DND-41 (cell line): ENCODE measurements at regions not wholly inside any gene's neighbourhood (a gene's known extent, or its start where the extent isn't known, plus 50 kb on each side); places are given as distances from the start of the nearest gene placed in this dataset.

ENCODE experiments used
- ATAC-seq: fragments of 200-7000 bp; cut with Tn5 transposase; 3 replicates; pipeline ENCODE4 v1.9.1; 2021; ENCODE audit warnings: low read depth; ENCODE audit not compliant: insufficient read depth
- DNase-seq: peaks from one replicate; pipeline ENCODE4 v3.0.0-alpha.2; 2020
- H2AFZ ChIP-seq: 2 replicates; pipeline ENCODE4 v1.6.0; 2012; ENCODE audit warnings: low read depth, low read length
- H3K27ac ChIP-seq: 2 replicates; pipeline ENCODE4 v1.5.1; 2012; ENCODE audit warnings: low read length, inconsistent platforms
- H3K27me3 ChIP-seq: fragments of 200-600 bp; sonication (generic); 2 replicates; pipeline ENCODE4 v1.6.0; 2012; ENCODE audit warnings: low read length, mild to moderate bottlenecking, inconsistent platforms; ENCODE audit not compliant: insufficient read depth, poor library complexity
- H3K36me3 ChIP-seq: 2 replicates; pipeline ENCODE4 v1.5.1; 2012; ENCODE audit warnings: low read length, inconsistent platforms; ENCODE audit not compliant: insufficient read depth
- H3K4me1 ChIP-seq: 2 replicates; pipeline ENCODE4 v1.5.1; 2012; ENCODE audit warnings: mild to moderate bottlenecking, low read length; ENCODE audit not compliant: insufficient read depth
- H3K4me2 ChIP-seq: 2 replicates; pipeline ENCODE4 v1.6.0; 2012; ENCODE audit warnings: mild to moderate bottlenecking, moderate library complexity, low read length, inconsistent platforms; ENCODE audit not compliant: insufficient read depth
- H3K4me3 ChIP-seq, 2 experiments: fragments of 200-600 bp in 1 of 2; shearing (Covaris generic) in 1 of 2; 2 replicates each; pipeline ENCODE4 v1.5.1; 2012 to 2016; ENCODE audit warnings: inconsistent platforms in 2 of 2, low read length in 2 of 2, mild to moderate bottlenecking in 2 of 2, low read depth in 1 of 2, moderate library complexity in 1 of 2
- H3K79me2 ChIP-seq: 2 replicates; pipeline ENCODE4 v1.6.0; 2012; ENCODE audit warnings: low read length, inconsistent platforms; ENCODE audit not compliant: insufficient read depth
- H3K9ac ChIP-seq: 2 replicates; pipeline ENCODE4 v1.6.0; 2012; ENCODE audit warnings: low read depth, mild to moderate bottlenecking, inconsistent platforms, low read length, moderate library complexity
- H3K9me3 ChIP-seq: 2 replicates; pipeline ENCODE4 v1.5.1; 2012; ENCODE audit warnings: low read length, moderate library complexity, mild to moderate bottlenecking, inconsistent platforms; ENCODE audit not compliant: insufficient read depth, severe bottlenecking
- H4K20me1 ChIP-seq: 2 replicates; pipeline ENCODE4 v1.6.0; 2012; ENCODE audit warnings: low read length; ENCODE audit not compliant: insufficient read depth
- CTCF ChIP-seq: IDR thresholded peaks from 2 replicates; pipeline ENCODE4 v1.5.1; 2012; ENCODE audit warnings: borderline replicate concordance, low read length, moderate library complexity, mild to moderate bottlenecking; ENCODE audit not compliant: poor library complexity, severe bottlenecking; ENCODE audit errors: extremely low read depth
- EZH2 ChIP-seq: IDR thresholded peaks from 3 replicates; pipeline ENCODE4 v1.6.1; 2012; ENCODE audit warnings: borderline replicate concordance, low read depth, mild to moderate bottlenecking, moderate library complexity, low read length, inconsistent platforms; ENCODE audit not compliant: severe bottlenecking

DNA sequence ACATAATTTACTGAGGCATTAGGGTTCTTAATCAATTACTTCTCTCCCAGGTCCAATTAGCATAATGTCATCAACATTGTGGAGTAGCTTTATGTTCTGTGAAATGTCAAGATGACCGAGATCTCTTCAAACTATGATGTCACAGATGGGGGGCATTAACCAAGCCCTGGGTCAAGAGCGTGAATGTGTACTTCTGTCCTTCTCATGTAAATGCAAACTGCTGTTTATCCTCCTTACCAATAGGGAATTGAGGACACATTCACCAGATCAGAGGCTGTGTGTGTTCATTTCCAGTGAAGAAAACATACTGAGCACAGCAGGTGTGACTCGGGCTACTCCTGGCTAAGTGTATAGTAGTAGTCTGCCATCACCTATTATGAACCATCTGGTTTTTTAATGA, 177.9 kb downstream of the MINAR1 start:
- Histone ChIP-seq H3K27ac (no peak overlapping the region), H3K9ac (no peak overlapping the region), H3K4me2 (no peak overlapping the region), H3K9me3 (no peaks in the 10 kb centered on the region), H3K4me1 (no peaks in the 10 kb centered on the region), H3K36me3 (no peaks in the 10 kb centered on the region), H3K79me2 (no peaks in the 10 kb centered on the region), H4K20me1 (no peaks in the 10 kb centered on the region), H3K4me3 (no peak overlapping the region), H3K27me3 (peaks cover 4% of the 10 kb centered on the region), H2AFZ (no peak overlapping the region)
- ATAC-seq (no peak), DNase-seq (no peak)
- no peak for TF ChIP-seq EZH2
- TF ChIP-seq CTCF: no peak

GRCh38 chr15:79615754-79616153, 183.6 kb downstream of the MINAR1 start:
- Histone ChIP-seq H3K4me2 (no peak overlapping the region), H3K27ac (no peak overlapping the region), H2AFZ (no peak overlapping the region), H3K36me3 (no peaks in the 10 kb centered on the region), H3K4me3 (no peak overlapping the region), H3K9me3 (no peaks in the 10 kb centered on the region), H4K20me1 (no peaks in the 10 kb centered on the region), H3K79me2 (no peaks in the 10 kb centered on the region), H3K27me3 (peaks cover 6% of the 10 kb centered on the region), H3K9ac (no peak overlapping the region), H3K4me1 (no peaks in the 10 kb centered on the region)
- ATAC-seq (no peak), DNase-seq (no peak)
- TF ChIP-seq EZH2 (no peak), CTCF (no peak)

GRCh38 chr15:79617071-79617470, 184.9 kb downstream of the MINAR1 start:
- no peak for ATAC-seq
- Histone ChIP-seq H3K4me2 (no peak overlapping the region), H3K4me3 (no peak overlapping the region), H3K4me1 (no peaks in the 10 kb centered on the region), H3K9me3 (no peaks in the 10 kb centered on the region), H3K36me3 (no peaks in the 10 kb centered on the region), H3K27ac (no peak overlapping the region), H3K27me3 (peaks cover 6% of the 10 kb centered on the region), H4K20me1 (no peaks in the 10 kb centered on the region), H3K79me2 (no peaks in the 10 kb centered on the region), H3K9ac (no peak overlapping the region), H2AFZ (no peak overlapping the region)
- DNase-seq: no peak
- TF ChIP-seq EZH2: no peak
- TF ChIP-seq CTCF: no peak
